Activated CD4-positive, alpha-beta T cell treated with anti-CD3 and anti-CD28 coated beads, Interleukin-2, amount 10 ng/mL, durations not matched to agents 7 days and 5 days (primary cell): ENCODE measurements at regions not wholly inside any gene's neighbourhood (a gene's known extent, or its start where the extent isn't known, plus 50 kb on each side); places are given as distances from the start of the nearest gene placed in this dataset.
A peak's percentile ranks its signal among the peaks of the same experiment; 100 is the strongest.

Source experiments
- CTCF ChIA-PET: fragments of 350-600 bp; sonication (Branson Sonifier 250); formaldehyde crosslinking; loops from one replicate; lab custom pipeline; 2021; ENCODE audit warnings: antibody characterized with exemption; lab: Charles Lee
- POLR2A ChIA-PET: fragments of 350-600 bp; sonication (Branson Sonifier 250); formaldehyde crosslinking; loops from one replicate; lab custom pipeline; 2021; ENCODE audit warnings: antibody characterized with exemption; lab: Charles Lee
- DNase-seq: peaks from one replicate; pipeline ENCODE4 v3.0.0-alpha.2; 2020
- H3K27ac Mint-ChIP-seq: one replicate; pipeline ENCODE4 v1.8.0; 2021; ENCODE audit warnings: mild to moderate bottlenecking, moderate library complexity, mixed read lengths
- H3K27me3 Mint-ChIP-seq: one replicate; pipeline ENCODE4 v1.8.0; 2021; ENCODE audit warnings: mixed read lengths
- H3K36me3 Mint-ChIP-seq: one replicate; pipeline ENCODE4 v1.8.0; 2021; ENCODE audit warnings: low read depth, mixed read lengths
- H3K4me1 Mint-ChIP-seq: one replicate; pipeline ENCODE4 v1.8.0; 2021; ENCODE audit warnings: mixed read lengths
- H3K4me3 Mint-ChIP-seq: one replicate; pipeline ENCODE4 v1.8.0; 2021; ENCODE audit warnings: mild to moderate bottlenecking, moderate library complexity, mixed read lengths
- H3K9me3 Mint-ChIP-seq: one replicate; pipeline ENCODE4 v1.8.0; 2021; ENCODE audit warnings: mixed read lengths

DNA sequence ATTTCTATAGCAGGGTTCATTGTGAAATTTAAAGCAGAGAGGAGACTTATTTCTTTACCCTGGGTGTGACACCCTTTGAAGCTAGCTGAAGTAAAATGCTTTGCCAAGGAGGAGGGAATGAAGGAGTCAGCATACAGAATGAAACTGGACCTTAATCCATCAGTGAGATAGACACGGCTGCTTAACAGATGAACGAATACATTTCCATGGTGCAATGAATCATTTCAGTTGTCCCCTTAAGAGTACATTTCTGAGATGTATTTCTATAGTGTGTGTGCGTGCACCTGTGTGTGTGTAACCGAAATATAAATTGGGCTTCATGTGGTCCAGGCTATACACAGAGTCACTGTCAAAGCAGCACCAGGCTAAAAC lies 73.8 kb upstream of the CD93 start:
- no peaks in the 10 kb centered on the region for H3K9me3 Mint-ChIP-seq
- H3K27me3 Mint-ChIP-seq, result peaks cover 3% of the 10 kb centered on the region
- H3K36me3 Mint-ChIP-seq, result no peaks in the 10 kb centered on the region
- no peak for DNase-seq
- ChIA-PET CTCF (no interaction called here), POLR2A (no interaction called here)
- peak overlapping the region; percentile 57 for H3K27ac Mint-ChIP-seq
- H3K4me3 Mint-ChIP-seq, result no peak overlapping the region
- peaks cover 40% of the 10 kb centered on the region for H3K4me1 Mint-ChIP-seq

DNA sequence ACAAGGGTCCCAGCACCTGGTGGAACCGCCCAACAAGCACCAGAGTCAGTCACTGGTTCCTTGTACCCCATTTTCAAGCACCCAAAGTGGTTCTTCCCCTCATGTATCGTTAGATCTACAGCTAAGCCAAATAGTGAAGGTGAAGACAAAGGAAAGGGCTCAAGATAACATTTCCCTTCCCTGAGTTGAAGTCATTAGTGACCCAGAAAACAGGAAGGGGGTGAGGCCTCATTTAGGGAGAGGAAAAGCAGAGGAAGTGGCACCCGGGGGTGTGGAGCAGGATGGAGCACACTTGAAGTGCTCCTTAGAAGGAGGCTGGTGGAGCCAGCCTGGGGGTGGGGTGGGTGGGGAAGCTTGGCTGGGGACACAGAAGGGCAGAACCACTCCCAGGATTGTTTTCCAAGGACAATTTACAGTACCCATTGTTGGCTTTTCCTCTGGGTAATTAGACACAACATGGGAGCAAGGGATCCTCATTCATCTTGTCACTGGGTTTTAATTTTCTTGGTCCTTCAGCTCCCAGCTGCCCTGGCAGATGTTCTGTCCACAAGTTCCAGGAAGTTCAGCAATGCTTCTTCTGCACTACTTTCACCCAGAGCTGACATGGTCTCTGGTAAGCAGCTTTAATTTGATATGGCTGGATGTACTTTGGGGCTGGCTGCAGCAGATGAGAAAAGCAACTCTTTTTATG lies 73.3 kb upstream of the CD93 start:
- Mint-ChIP-seq H3K4me3 (no peak overlapping the region), H3K27ac (peak overlapping the region; percentile 68), H3K27me3 (no peaks in the 10 kb centered on the region), H3K9me3 (no peaks in the 10 kb centered on the region), H3K4me1 (peaks cover 43% of the 10 kb centered on the region), H3K36me3 (no peaks in the 10 kb centered on the region)
- ChIA-PET CTCF (interaction anchor here (0.9 kb wide), 1 partner anchor 18 kb away, joined by 4 read pairs; no protein-coding TSS in a partner anchor), POLR2A (no interaction called here)
- DNase-seq, result no peak

DNA sequence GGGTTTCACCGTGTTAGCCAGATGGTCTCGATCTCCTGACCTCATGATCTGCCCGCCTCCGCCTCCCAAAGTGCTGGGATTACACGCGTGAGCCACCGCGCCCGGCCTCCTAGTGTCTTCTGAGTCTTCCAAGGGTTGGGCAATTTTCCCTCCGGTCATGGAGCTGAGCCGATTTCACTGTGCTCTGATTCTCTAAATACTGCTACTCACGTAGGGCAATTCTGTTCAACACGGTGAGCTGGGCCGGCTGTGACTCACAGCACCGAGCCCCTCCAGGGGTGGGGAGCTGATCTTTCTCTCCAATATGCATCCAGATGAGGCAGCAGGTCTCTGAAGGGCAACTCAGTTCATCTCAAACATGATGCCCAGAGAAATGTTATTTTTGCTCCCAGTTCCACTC lies 71.6 kb upstream of the CD93 start:
- CTCF ChIA-PET, result interaction anchor here (1.3 kb wide), 1 partner anchor 15 kb away, joined by 3 read pairs; no protein-coding TSS in a partner anchor
- H3K27me3 Mint-ChIP-seq, result no peaks in the 10 kb centered on the region
- no peak overlapping the region for H3K27ac Mint-ChIP-seq
- H3K9me3 Mint-ChIP-seq, result no peaks in the 10 kb centered on the region
- H3K4me3 Mint-ChIP-seq, result no peak overlapping the region
- H3K4me1 Mint-ChIP-seq, result peaks cover 43% of the 10 kb centered on the region
- POLR2A ChIA-PET, result no interaction called here
- DNase-seq, result no peak
- H3K36me3 Mint-ChIP-seq, result no peaks in the 10 kb centered on the region

DNA sequence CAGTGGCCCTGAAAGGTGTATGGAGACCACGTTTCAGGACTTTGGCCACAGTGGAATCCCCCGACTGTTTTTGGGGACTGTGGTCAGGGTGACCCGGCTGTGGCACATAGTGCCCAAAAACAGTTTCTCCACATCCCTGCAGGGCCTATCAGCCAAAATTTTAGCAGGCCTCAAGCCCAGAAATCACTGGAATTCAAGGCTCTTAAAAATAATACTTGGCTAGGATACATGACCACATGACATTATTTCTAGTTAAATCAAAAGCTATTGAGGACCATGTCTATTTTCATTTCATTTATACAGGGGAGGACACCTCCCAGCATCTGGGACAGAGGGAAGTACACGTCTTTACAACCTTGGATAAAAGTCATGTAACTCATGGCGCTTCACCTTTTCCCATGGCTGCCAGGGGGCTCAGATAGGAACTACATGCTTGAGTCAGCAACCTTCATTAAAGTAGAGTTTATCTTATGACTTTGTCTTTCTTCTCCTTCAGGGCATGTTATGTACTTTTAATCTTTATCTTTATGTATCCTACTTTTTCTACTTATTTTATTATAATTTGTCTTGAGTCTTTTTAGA lies 70.8 kb upstream of the CD93 start:
- Mint-ChIP-seq H3K9me3 (no peaks in the 10 kb centered on the region), H3K4me3 (no peak overlapping the region), H3K27me3 (no peaks in the 10 kb centered on the region), H3K36me3 (no peaks in the 10 kb centered on the region), H3K4me1 (peaks cover 50% of the 10 kb centered on the region), H3K27ac (no peak overlapping the region)
- POLR2A ChIA-PET, result no interaction called here
- no peak for DNase-seq
- CTCF ChIA-PET, result no interaction called here

DNA sequence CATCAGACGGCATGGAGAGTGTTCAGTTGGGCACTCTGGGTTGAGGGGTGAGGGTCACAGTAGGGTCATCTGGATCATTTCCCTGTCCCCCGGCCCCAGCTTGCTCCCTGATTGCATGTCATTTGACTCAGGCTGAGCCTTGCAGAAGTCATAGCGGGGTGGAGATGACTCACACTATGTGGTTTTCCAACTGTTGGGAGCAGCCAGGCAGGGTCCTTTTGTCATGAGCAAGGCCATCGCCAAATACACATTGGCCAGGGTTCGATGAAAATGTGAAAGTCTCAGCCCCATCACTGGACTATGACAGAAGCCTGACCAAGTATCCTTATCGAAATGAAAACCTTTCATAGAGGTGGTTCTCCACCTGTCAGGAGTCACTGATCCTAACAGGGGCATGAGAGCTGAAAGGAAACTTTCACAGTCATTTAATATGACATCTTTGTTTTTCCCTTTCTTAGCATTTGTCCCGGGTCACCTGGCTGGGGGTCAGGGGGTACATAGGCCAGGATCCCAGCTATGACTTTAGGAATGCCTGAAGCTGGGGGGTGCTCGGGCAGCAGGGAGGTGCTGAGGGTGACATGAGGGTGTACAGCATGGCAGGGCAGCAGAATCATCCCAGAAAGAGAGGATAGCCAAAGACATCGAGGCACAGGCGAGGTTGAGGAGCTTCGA lies 70.2 kb upstream of the CD93 start:
- DNase-seq, result no peak
- ChIA-PET CTCF (interaction anchor here (0.8 kb wide), 1 partner anchor 15 kb away, joined by 3 read pairs; no protein-coding TSS in a partner anchor), POLR2A (interaction anchor here (0.7 kb wide), 1 partner anchor 1741 kb away, joined by 3 read pairs; no protein-coding TSS in a partner anchor)
- Mint-ChIP-seq H3K36me3 (no peaks in the 10 kb centered on the region), H3K4me3 (no peak overlapping the region), H3K27me3 (no peaks in the 10 kb centered on the region), H3K4me1 (peaks cover 51% of the 10 kb centered on the region), H3K27ac (peak overlapping the region; percentile 46), H3K9me3 (no peaks in the 10 kb centered on the region)

DNA sequence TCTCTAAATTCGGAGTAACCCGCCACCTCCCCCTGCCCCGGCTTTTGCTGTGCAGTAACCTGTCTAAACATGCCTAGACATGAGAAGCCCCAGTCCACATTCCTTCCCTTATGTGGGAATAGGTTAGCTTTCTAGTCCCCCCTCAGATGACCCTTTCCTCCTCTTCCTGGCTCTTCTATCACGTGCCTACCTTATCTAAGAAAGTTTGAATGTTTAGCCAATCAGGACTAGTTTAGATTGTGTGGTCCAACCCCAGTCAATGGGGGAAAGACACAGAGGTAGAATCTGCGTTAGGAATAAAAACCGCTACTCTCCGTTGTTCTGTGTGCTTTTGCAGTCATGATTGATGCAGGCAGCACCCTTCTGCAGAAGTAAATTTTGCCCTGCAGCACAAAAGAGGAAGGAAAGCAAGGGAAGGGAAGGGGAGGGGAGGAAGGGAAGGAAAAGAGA lies 69.0 kb upstream of the CD93 start:
- ChIA-PET POLR2A (interaction anchor here (0.7 kb wide), 1 partner anchor 1742 kb away, joined by 3 read pairs; no protein-coding TSS in a partner anchor), CTCF (no interaction called here)
- Mint-ChIP-seq H3K36me3 (no peaks in the 10 kb centered on the region), H3K27ac (no peak overlapping the region), H3K27me3 (no peaks in the 10 kb centered on the region), H3K4me3 (no peak overlapping the region), H3K4me1 (peaks cover 45% of the 10 kb centered on the region), H3K9me3 (no peaks in the 10 kb centered on the region)
- DNase-seq, result no peak

DNA sequence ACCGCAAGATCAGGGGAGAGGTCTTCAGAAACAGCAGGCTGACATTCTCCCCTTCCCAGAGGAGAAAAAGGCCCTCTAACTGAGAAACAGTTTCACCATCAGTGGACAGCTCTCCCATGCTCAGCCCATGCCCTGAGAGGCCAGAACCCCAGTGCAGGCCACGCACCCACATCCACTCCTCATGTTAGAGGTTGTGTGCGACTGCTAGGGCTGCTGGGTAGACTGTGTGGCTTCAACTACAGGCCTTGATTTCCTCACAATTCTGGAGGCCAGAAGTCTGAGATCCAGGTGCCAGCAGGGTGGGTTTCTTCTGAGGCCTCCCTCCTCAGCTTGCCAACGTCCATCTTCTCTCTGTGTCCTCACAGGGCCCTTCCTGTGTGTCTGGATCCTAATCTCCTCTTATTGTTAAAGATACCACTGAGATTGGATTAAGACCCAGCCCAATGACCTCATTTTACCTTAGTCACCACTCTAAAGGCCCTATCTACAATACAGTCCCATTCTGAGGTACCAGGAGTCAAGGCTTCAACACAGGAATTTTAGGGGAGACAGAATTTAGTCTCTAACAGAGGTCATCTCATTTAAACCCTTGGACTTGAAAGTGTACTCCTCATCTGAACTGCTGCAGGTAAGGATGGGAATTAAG lies 67.7 kb upstream of the CD93 start:
- no peak overlapping the region for H3K27ac Mint-ChIP-seq
- H3K4me1 Mint-ChIP-seq, result peaks cover 39% of the 10 kb centered on the region
- ChIA-PET CTCF (interaction anchor here (0.7 to 1.6 kb wide), 2 partner anchors 11 to 17 kb away, joined by 3 read pairs; no protein-coding TSS in a partner anchor), POLR2A (no interaction called here)
- H3K9me3 Mint-ChIP-seq, result no peaks in the 10 kb centered on the region
- no peaks in the 10 kb centered on the region for H3K27me3 Mint-ChIP-seq
- H3K4me3 Mint-ChIP-seq, result no peak overlapping the region
- DNase-seq, result no peak
- no peaks in the 10 kb centered on the region for H3K36me3 Mint-ChIP-seq

DNA sequence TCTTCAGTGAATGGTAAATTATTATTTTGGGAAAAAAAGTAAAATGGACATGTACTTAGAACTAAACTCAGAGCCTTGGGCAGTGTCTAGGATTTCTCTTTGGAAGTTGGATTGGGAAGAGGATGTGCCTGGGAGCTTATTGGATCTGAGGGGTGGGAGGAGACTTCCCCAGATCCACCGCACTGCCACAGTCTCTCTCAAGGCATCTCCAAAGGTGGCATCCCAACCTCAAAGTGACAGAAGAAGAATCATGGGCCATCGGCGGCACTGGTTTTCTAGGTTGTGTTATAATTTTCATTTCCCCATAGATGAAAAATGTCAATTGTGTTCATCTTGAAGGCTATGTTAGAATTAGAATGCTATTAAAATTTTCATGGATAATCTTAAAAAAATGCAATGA lies 66.8 kb upstream of the CD93 start:
- Mint-ChIP-seq H3K27ac (no peak overlapping the region), H3K27me3 (no peaks in the 10 kb centered on the region), H3K4me1 (peaks cover 42% of the 10 kb centered on the region), H3K36me3 (no peaks in the 10 kb centered on the region), H3K9me3 (no peaks in the 10 kb centered on the region), H3K4me3 (no peak overlapping the region)
- ChIA-PET CTCF (interaction anchor here (1.6 kb wide), 1 partner anchor 10 kb away, joined by 3 read pairs; no protein-coding TSS in a partner anchor), POLR2A (no interaction called here)
- no peak for DNase-seq

DNA sequence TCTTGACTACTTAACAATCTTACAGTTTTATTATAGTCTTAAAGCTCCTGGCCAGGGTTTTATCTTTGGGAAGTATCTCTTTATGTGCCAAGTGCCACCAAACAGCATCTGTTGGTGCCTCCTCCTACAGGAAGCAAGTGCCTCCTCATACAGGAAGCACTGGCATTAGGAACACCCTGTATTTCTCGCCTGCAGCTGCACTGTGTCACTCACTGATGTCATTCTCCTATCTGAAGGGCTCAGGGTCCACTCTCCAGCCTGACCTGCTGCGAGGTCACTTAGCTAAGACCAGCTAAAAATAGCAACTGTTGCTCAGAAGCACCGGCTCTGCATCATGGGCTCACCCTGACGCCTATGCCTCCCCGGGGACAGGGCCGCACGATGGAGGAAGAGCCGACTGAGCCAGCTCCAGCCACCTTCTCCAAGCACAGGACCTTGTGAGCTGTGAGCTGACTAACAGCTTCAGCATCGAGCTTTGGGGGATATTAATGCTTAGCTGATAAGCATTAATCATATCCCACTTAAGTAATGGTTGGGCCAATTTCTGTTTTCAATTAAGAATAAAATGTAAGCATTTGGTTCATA lies 66.3 kb upstream of the CD93 start:
- no peak for DNase-seq
- H3K36me3 Mint-ChIP-seq, result no peaks in the 10 kb centered on the region
- ChIA-PET POLR2A (no interaction called here), CTCF (interaction anchor here (1.6 kb wide), 1 partner anchor 10 kb away, joined by 3 read pairs; no protein-coding TSS in a partner anchor)
- no peak overlapping the region for H3K27ac Mint-ChIP-seq
- H3K4me3 Mint-ChIP-seq, result no peak overlapping the region
- H3K9me3 Mint-ChIP-seq, result no peaks in the 10 kb centered on the region
- peaks cover 47% of the 10 kb centered on the region for H3K4me1 Mint-ChIP-seq
- H3K27me3 Mint-ChIP-seq, result no peaks in the 10 kb centered on the region

DNA sequence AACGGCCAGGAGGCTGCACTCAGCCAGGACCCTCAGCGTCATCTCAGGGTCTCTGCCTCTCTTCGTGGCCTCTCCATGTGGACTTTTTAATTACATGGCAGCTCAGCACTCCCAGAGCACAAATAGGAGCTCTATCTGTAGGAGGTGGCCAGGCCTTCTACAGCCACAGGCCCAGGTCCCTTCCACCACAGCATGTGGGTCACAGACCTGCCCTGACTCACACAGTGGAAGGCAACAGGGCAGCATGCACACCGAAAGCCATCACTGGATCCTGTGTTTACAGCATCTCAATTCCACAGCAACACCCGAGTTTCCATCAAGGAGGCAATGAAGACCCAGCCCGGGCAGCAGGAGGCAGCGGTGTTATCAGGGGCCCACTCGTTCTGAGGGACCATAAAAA lies 65.8 kb upstream of the CD93 start:
- H3K36me3 Mint-ChIP-seq, result no peaks in the 10 kb centered on the region
- no peaks in the 10 kb centered on the region for H3K9me3 Mint-ChIP-seq
- H3K4me3 Mint-ChIP-seq, result no peak overlapping the region
- CTCF ChIA-PET, result interaction anchor here (1.2 kb wide), 1 partner anchor 10 kb away, joined by 4 read pairs; no protein-coding TSS in a partner anchor
- no peaks in the 10 kb centered on the region for H3K27me3 Mint-ChIP-seq
- DNase-seq, result no peak
- POLR2A ChIA-PET, result no interaction called here
- H3K27ac Mint-ChIP-seq, result no peak overlapping the region
- H3K4me1 Mint-ChIP-seq, result peaks cover 52% of the 10 kb centered on the region

DNA sequence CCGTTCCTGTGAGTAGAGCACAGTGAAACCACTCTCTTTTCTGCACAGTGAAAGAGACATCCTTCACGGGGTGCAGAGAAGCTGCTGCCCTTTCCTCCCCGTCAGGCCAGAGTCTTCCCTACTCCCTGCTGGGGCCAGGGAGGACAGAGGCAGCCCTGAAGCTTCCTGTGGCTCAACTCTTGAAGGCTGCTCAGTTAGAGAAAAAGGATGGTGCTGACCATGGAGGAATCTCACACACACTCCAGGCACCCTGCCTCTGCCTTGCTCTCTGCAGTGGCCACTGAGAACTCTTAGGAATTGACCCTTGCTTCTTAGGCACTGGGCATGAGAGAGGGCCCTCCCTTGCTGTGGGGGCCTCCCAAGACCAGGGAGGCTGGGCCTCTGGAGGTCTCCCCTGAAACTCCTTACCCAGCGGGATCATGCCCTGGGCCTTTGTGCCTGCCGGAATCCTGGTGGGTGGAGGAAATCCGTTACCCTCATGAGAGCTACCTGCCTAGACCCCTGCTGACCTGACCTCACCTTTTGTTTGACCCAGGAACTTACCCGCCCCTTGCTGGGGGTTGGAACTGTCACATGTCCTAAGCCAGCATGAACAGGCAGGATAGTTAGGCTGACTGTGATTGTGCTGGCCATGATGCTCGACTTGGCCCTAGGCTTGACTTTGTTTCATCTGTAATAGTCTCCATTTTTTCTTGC lies 65.0 kb upstream of the CD93 start:
- no peak overlapping the region for H3K27ac Mint-ChIP-seq
- no peak for DNase-seq
- H3K36me3 Mint-ChIP-seq, result no peaks in the 10 kb centered on the region
- H3K27me3 Mint-ChIP-seq, result no peaks in the 10 kb centered on the region
- ChIA-PET POLR2A (interaction anchor here (1.0 kb wide), 1 partner anchor 15 kb away, joined by 4 read pairs; no protein-coding TSS in a partner anchor), CTCF (interaction anchor here (1.2 kb wide), 1 partner anchor 10 kb away, joined by 4 read pairs; no protein-coding TSS in a partner anchor)
- H3K4me3 Mint-ChIP-seq, result no peak overlapping the region
- peaks cover 57% of the 10 kb centered on the region for H3K4me1 Mint-ChIP-seq
- H3K9me3 Mint-ChIP-seq, result no peaks in the 10 kb centered on the region
